22Rv1 (cell line): ENCODE measurements at regions not wholly inside any gene's neighbourhood (a gene's known extent, or its start where the extent isn't known, plus 50 kb on each side); places are given as distances from the start of the nearest gene placed in this dataset.

Source experiments
- ZFX ChIP-seq: fragments of 450-650 bp; IDR thresholded peaks from 2 replicates; pipeline ENCODE4 v1.6.1; 2017; ENCODE audit warnings: antibody characterized with exemption, borderline replicate concordance
- TF ChIP-seq, protein P1 (sequence below): fragments of 450-650 bp; IDR thresholded peaks from 2 replicates; pipeline ENCODE4 v1.5.1; 2017; ENCODE audit warnings: mild to moderate bottlenecking

DNA sequence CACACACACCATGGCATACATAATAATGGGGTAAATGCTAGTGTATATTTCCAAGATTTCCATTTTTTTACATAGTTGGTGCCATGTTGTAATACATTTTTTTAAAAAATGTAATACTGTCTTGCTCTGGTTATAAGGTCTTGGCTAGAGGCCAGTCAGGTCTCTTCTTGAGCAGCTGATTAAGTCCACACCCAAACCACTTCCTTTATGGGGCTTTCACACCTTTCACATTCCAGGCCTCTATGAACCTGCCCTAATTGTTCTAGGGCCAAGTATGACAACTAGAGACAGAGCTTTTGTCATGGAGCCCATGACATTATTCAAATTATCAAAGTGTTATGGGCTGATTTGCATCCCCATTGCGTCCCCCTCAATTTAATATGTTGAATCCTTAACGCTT is 495.6 kb upstream of the CTNND2 start:
- TF ChIP-seq, protein P1, sequence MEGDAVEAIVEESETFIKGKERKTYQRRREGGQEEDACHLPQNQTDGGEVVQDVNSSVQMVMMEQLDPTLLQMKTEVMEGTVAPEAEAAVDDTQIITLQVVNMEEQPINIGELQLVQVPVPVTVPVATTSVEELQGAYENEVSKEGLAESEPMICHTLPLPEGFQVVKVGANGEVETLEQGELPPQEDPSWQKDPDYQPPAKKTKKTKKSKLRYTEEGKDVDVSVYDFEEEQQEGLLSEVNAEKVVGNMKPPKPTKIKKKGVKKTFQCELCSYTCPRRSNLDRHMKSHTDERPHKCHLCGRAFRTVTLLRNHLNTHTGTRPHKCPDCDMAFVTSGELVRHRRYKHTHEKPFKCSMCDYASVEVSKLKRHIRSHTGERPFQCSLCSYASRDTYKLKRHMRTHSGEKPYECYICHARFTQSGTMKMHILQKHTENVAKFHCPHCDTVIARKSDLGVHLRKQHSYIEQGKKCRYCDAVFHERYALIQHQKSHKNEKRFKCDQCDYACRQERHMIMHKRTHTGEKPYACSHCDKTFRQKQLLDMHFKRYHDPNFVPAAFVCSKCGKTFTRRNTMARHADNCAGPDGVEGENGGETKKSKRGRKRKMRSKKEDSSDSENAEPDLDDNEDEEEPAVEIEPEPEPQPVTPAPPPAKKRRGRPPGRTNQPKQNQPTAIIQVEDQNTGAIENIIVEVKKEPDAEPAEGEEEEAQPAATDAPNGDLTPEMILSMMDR: no peak
- no peak for TF ChIP-seq ZFX
